Kidney glomerular epithelial cell (primary cell): ENCODE measurements at regions not wholly inside any gene's neighbourhood (a gene's known extent, or its start where the extent isn't known, plus 50 kb on each side); places are given as distances from the start of the nearest gene placed in this dataset.

Experiments used
- DNase-seq: peaks from one replicate; lab custom pipeline; 2025; lab: John Stamatoyannopoulos, UW

GRCh38 chr12:67909681-67910080 is 79.6 kb upstream of the IFNG-AS1 start:
- no peak for DNase-seq

DNA sequence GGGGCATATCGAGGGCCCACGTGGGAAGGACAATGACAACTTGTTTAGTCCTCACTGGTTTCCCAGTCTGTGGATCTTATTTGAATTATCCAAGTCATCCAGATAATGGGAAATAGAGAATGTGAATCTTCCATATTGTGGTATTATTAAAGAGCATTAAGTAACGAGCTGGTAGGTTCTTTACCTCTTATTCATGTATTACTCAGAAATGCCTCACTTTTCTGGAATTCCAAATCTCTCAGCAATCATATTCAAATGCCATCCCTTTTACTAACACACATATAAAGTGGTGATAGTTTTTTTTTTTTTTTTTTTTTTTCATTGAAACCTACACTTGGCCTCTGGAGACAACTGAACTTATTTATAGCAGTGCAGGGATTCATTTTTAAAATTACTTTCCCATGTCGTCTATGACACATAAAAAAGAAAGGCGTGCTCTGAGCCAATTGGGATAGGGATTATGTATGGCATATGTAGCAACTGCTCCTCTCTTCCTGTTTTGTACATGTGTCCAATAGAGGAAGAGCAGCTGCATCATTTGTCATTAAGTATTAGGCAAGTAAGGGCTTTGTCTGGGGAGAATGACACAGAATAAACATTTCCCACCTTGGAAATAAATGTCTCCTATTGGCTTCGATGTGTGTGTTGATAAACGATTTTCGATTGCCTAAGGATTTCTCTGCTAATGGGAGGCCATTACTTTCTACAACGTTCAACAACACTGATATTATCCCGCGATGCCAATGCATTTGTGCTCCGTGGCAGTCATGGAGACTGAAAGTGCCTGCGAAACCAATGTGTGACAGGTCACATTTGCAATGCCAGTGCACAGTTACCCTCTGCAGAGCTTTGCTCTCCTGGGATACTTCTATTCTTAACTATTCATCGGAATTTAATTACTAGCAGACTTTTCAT is 78.6 kb upstream of the IFNG-AS1 start:
- peak; percentile 84 for DNase-seq

DNA sequence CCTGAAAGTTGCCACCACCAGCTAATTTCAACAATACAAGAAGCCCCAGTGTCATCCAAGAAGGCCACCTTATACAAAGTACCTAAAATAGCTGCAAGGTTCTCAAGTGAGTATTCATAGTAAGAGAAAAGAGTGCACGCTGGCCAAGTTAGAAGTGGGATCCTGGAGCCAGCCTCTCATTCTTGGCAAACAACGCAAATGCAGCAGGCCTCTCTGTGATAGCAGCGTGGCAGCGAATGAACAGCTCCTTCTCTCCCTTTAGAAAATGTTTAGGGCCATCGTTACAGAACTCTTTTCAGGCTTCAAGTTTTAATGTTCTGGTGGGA is 78.0 kb upstream of the IFNG-AS1 start:
- no peak for DNase-seq

DNA sequence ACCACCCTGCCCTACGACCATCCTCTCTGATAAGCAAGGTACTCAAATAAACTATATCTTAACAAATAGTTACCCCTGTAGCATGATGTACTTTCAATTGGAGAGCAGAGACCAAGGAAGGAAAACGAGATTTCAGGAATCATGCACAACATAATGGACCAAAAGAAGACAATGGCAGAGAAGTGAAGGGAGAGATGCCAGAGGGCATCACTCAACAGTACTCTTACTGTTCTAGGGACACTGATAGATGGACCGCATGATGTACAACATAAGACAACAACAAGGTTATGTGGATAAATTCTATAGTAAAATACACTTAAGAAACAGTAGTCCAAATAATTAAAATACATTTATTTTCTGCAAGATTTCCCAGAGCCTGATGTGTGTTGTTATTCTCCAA is 77.5 kb upstream of the IFNG-AS1 start:
- no peak for DNase-seq

- DNase-seq = no peak
Measured at GRCh38 chr12:67915335-67915851, 73.9 kb upstream of the IFNG-AS1 start.

DNA sequence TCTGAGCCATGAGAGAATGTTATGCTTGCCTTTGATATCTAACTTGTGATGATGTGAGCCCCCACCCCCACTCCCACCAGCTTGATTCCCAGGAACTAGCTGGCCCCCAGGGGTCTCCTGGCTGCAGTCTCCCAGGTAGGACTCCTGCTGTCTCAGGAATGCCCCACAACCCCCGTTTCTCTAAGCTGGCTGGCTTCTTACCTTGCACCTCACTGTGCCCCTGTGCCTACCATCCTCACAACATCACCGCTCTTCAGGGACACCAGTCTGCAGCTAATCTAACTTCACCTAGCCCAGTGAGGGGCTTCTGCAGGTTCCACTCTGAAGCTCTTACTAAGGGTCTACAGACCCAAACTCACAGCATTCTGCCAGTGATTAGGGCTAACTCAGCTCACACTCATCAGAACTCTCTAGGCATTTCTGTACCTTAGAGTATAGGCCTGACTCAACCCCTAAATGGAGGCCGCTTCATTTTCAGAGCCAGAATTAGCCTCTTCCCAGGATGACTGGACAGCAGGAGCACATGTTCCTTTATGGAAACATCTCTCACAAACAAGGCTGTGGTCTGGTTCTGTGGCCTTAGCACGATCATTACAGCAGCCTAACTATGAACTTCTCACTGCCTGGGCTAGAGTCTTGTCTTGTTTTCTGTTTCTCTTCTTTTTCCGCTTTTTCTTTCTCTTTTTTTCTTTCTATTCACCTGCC is 72.8 kb upstream of the IFNG-AS1 start:
- DNase-seq = no peak

DNA sequence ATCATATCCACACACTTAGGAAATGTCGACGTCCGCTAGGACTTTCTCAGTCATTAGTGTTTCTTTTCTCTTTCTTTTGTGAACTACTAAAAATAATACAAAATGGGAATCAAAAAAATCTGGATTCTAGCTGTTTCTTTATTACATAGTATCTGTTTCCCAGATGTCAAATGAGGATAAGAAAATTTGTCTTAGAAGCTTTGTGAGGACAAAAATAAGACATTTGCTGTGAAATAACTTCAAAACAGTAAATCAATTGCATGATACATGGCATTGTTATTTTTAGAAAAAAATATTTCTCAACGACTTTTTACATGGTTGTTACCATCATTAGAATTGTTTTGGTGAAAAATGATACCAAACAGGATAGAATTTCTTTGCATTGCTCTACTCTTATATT is 71.4 kb upstream of the IFNG-AS1 start:
- DNase-seq = no peak

DNA sequence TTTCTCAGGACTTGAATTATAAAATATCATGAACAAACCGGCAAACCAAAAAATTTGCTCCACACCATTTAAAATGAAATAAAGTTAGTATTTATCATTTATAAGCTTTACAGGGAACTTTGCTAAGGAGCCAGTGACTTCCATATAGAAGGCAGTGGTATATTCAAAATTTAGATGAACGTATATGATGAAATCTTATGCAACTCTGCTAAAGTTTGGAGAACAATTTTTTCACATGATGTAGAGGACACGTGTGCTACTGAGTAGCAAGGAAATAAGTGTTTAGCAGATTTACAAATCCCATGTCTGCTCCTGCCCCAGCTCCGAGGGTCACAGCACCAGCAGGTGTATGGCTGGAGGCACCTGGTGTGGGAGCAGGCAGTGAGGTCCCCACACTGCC is 70.8 kb upstream of the IFNG-AS1 start:
- DNase-seq = no peak

- peak; percentile 54 for DNase-seq
Measured at GRCh38 chr12:67919406-67919805, 69.8 kb upstream of the IFNG-AS1 start.

DNA sequence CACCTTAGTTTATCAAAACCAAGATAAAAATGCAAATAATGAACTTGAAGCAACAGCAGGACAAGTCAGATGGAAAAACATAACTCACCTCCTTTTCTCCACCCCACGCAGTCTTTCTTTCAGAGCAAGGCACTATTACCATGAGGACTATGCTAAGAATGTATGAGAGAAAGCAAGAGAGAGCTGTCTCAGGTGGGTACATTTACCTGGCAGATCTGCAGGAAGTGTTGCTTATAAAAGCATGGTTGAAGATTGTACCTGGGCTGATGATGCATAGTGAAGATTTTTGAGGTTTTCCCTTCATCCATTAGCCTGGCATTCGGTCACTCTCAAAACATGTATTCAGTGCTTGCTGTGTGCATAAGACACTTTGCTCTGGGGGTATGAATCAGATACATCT is 68.8 kb upstream of the IFNG-AS1 start:
- peak; percentile 84 for DNase-seq

- DNase-seq = no peak
Measured at GRCh38 chr12:67921286-67921685, 68.0 kb upstream of the IFNG-AS1 start.

GRCh38 chr12:67922245-67922644 is 67.0 kb upstream of the IFNG-AS1 start:
- DNase-seq = no peak

GRCh38 chr12:67925077-67925476 is 64.2 kb upstream of the IFNG-AS1 start:
- DNase-seq = no peak

DNA sequence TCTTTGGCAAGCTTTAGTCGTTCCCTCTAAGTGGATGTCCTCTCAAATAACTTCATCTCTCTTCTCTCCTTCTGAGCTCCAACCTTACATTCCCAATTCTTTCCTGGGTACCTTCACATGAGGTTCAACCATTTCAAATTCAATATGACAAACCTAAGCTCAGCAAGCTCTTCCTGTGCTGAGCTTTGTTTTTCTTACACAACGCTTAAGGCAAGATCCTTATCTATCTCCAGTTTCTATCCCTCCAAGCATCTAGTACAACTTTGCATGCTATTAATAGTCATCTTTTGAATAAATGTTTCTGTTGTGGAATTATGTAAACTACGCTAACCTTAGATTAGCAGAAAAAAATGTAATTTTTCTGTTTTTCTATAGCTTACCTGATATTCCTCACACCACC is 63.7 kb upstream of the IFNG-AS1 start:
- DNase-seq = no peak

DNA sequence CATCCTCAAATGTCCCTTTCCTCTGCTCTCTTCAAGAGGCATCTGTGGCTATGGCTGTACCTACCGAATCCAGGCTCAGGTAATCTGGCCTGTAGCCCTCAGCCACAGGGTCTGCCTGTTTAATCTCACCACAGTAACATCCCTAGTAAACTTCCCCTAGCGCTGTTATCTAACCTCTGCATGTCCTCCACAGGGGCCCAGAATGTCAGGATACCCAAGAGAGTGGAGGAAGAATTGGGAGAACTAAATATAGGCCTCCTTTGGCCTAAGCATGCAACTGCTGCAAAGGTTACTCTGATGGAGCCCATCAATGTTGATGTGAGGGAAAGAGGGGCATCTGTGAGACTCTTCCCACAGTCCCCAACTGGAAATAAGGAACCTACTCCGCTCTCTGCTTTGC is 63.2 kb upstream of the IFNG-AS1 start:
- DNase-seq = no peak

DNA sequence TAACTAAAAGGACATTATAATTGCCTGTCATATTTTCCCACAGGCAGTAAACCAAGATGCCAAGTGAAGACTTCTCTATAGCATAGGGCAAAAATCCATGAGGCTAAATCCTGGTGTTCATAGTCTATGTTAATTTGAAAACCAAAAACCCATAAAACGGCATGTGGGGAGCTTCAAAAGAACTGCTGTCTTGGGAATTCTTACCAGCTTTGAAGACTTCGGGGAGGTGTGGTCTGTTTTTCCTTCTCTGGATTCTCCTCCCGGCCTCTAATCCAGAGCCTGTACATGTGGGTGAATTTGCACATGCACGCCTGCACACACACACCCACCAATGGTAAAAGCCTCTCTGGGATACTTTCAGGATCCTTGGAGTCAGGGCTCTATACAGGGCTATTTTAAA is 61.9 kb upstream of the IFNG-AS1 start:
- no peak for DNase-seq

DNA sequence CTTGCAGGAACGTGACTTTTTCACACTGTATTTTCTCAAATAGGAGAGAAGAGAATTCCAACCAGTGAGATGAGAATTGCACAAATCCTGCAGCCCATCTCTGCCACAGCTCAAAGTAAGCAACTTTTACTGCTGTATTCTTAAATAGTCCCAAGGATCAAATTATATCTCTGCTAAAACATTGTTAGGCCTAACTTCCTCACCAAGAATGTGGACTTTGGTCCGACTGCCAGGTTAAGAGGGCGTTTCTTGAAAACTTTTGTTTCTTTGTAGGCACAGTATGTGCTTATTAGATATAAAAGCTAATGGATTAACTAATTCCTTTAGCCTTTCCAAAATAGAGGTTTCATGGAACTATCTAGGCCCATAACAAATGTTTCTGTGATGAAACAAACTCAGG is 61.4 kb upstream of the IFNG-AS1 start:
- no peak for DNase-seq

DNA sequence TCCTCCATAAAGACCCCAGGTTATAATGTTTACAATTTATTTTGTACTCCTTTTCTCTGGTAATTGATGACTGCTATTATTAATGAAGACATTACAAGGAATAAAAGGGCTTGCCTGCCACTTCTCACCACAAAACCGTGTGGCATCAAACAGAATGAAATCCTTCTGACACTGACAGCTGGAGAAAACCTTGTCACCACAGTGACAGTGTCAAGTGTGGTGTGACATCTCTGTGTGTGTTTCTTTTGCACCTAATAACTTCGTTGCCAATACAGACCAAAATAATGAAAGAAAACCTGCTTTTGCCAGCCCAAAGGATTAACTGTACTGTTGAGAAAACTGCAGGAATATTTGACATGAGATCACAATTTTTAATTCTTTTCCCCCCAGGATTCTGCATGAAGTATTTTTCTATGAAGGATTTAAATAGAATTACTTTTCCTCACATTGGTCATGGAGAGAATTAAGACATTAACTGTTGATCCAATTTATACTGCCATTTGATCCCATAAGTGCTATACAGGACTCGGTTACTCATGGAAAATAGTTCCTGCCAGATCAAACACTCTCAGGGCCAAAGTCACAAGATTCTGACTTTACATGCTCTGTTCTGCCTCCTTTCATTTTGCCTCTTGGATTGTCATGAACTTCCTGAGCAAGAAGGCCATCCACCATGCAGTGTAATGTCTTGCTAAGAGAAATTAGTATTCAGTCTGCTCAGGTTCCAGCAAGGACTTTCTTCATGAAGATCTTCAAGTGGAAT is 60.4 kb upstream of the IFNG-AS1 start:
- no peak for DNase-seq

DNA sequence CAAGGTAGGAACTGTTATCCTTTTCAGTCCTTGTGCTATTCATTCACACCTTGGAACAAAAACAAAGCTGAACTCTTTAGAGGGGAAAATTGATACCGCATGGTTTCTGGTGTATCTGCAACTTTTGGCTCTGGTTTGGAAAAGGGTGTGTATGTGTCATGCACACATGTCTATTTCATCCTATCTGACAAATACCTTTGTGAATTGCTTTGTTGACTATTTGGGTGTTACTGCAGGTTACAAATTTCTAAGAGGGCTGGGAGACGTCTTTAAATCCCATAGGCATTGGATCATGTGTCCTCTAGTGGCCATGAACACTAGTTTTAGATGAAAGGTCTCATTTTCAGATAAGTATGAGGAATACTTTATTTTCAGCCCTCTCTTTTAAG is 59.9 kb upstream of the IFNG-AS1 start:
- no peak for DNase-seq

DNA sequence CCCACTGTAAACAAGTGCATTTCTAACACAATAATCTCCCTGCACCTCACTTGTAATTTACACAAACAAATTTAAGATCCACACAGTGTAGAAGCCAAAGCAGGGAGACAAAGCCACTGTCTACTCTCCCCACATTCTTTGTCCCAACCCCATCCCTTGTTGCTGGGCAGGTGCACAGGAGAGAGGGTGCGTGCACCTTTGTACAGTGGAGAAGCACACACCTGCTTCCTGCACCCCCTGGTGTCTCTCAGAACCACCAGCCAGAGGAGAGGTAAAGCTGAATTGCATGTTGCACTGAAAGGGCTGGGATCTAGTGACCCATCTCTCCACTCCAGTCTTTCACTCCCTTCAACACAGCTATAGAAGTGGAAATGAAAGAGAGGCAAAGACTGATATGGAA is 51.4 kb upstream of the IFNG-AS1 start:
- no peak for DNase-seq
